Endothelial cell of umbilical vein (primary cell): ENCODE measurements at regions not wholly inside any gene's neighbourhood (a gene's known extent, or its start where the extent isn't known, plus 50 kb on each side); places are given as distances from the start of the nearest gene placed in this dataset.

Experiments used
- BruUV-seq: library from RNA; stranded (reverse); fragments of 400-500 nt; replicated peaks from 2 replicates; lab custom pipeline; 2021; lab: Mats Ljungman, UMichigan
- CTCF ChIA-PET: fragments of 300-600, 350-600 bp; sonication (Branson Sonifier 250); formaldehyde crosslinking; loops from one replicate; lab custom pipeline; 2021; ENCODE audit warnings: antibody characterized with exemption, inconsistent platforms; lab: Charles Lee
- POLR2A ChIA-PET: fragments of 300-600, 350-600 bp; sonication (Branson Sonifier 250); formaldehyde crosslinking; loops from one replicate; lab custom pipeline; 2021; ENCODE audit warnings: antibody characterized with exemption, inconsistent platforms; lab: Charles Lee
- DNase-seq: peaks from one replicate; pipeline ENCODE4 v3.0.0-alpha.2; 2011; ENCODE audit warnings: low read depth, low spot score
- FAIRE-seq: peaks from 2 replicates; lab custom pipeline; 2011; peaks lifted over from hg19 to GRCh38; lab: Jason Lieb, UNC
- H2AFZ ChIP-seq: 2 replicates; pipeline ENCODE4 v1.6.0; 2012; ENCODE audit warnings: low read depth, low read length, control low read depth, inconsistent platforms
- H3K27ac ChIP-seq: 2 replicates; pipeline ENCODE4 v1.5.1; 2011; ENCODE audit warnings: low read depth, mild to moderate bottlenecking, control low read depth, low read length, moderate library complexity; ENCODE audit not compliant: insufficient read depth
- H3K27me3 ChIP-seq, 2 experiments: 2 replicates each; pipeline versions ENCODE4 v1.6.0 to v1.6.1; 2011; ENCODE audit warnings: low read length in 2 of 2, mixed read lengths in 1 of 2; ENCODE audit not compliant: control insufficient read depth in 2 of 2, insufficient read depth in 2 of 2
- H3K36me3 ChIP-seq, 2 experiments: 2 replicates in 1 of 2; 3 replicates in 1 of 2; pipeline ENCODE4 v1.5.1; 2011; ENCODE audit warnings: low read length in 2 of 2, mild to moderate bottlenecking in 1 of 2, moderate library complexity in 1 of 2; ENCODE audit not compliant: control insufficient read depth in 2 of 2, insufficient read depth in 2 of 2; ENCODE audit errors: extremely low read depth in 1 of 2
- H3K4me1 ChIP-seq: 3 replicates; pipeline ENCODE4 v1.5.1; 2011; ENCODE audit warnings: mild to moderate bottlenecking, low read length; ENCODE audit not compliant: control insufficient read depth, insufficient read depth; ENCODE audit errors: extremely low read depth
- H3K4me2 ChIP-seq: 2 replicates; pipeline ENCODE4 v1.6.1; 2011; ENCODE audit warnings: low read length, control low read depth, mixed read lengths; ENCODE audit not compliant: insufficient read depth
- H3K4me3 ChIP-seq, 3 experiments: fragments of 200-600 bp in 1 of 3; sonication (generic), shearing (Covaris generic) in 1 of 3; replicated peaks in 1 of 3; 2 replicates each; pipeline ENCODE4 v1.5.1; 2011 to 2016; ENCODE audit warnings: control low read depth in 3 of 3, low read length in 3 of 3, mild to moderate bottlenecking in 2 of 3, inconsistent platforms in 1 of 3, low read depth in 1 of 3, moderate library complexity in 1 of 3; ENCODE audit not compliant: insufficient read depth in 1 of 3
- H3K79me2 ChIP-seq: 2 replicates; pipeline ENCODE4 v1.6.0; 2012; ENCODE audit warnings: low read length, inconsistent platforms; ENCODE audit not compliant: control insufficient read depth, insufficient read depth
- H3K9ac ChIP-seq: replicated peaks from 2 replicates; pipeline ENCODE3; 2011; ENCODE audit warnings: low read length, control low read depth; ENCODE audit not compliant: insufficient read depth; ENCODE audit errors: extremely low read depth
- H3K9me1 ChIP-seq: replicated peaks from 3 replicates; pipeline ENCODE4 v1.6.0; 2011; ENCODE audit warnings: mild to moderate bottlenecking, low read length; ENCODE audit not compliant: control insufficient read depth, insufficient read depth; ENCODE audit errors: extremely low read depth
- H3K9me3 ChIP-seq: replicated peaks from 2 replicates; pipeline ENCODE4 v1.5.1; 2012; ENCODE audit warnings: low read length, inconsistent platforms; ENCODE audit not compliant: control insufficient read depth, insufficient read depth
- H4K20me1 ChIP-seq: replicated peaks from 2 replicates; pipeline ENCODE3; 2011; ENCODE audit warnings: mild to moderate bottlenecking, low read length; ENCODE audit not compliant: control insufficient read depth, insufficient read depth; ENCODE audit errors: extremely low read depth
- CTCF ChIP-seq, 2 donors: IDR thresholded peaks; 1 replicate in 1 of 2; 2 replicates in 1 of 2; pipeline ENCODE4 v1.5.1; 2011; ENCODE audit warnings: low read length in 2 of 2, mild to moderate bottlenecking in 2 of 2, moderate library complexity in 2 of 2, control low read depth in 1 of 2, inconsistent platforms in 1 of 2, low read depth in 1 of 2; ENCODE audit not compliant: insufficient read depth in 1 of 2; ENCODE audit errors: extremely low read depth in 1 of 2
- EZH2 ChIP-seq: IDR thresholded peaks from 2 replicates; pipeline ENCODE4 v1.6.1; 2012; ENCODE audit warnings: borderline replicate concordance, low read depth, mild to moderate bottlenecking, moderate library complexity, low read length, inconsistent platforms; ENCODE audit not compliant: severe bottlenecking
- FOS ChIP-seq: IDR thresholded peaks from 2 replicates; pipeline ENCODE4 v1.6.1; 2011; ENCODE audit warnings: mild to moderate bottlenecking, low read length, moderate library complexity, borderline replicate concordance; ENCODE audit not compliant: insufficient read depth
- GATA2 ChIP-seq: IDR thresholded peaks from 2 replicates; pipeline ENCODE4 v1.7.0; 2011; ENCODE audit warnings: low read depth, mild to moderate bottlenecking, moderate library complexity, mixed read lengths, low read length; ENCODE audit not compliant: insufficient read length, insufficient read depth
- JUN ChIP-seq: IDR thresholded peaks from 2 replicates; pipeline ENCODE4 v1.6.1; 2011; ENCODE audit warnings: borderline replicate concordance, low read depth; ENCODE audit not compliant: insufficient read length, insufficient read depth
- MAX ChIP-seq: IDR thresholded peaks from 2 replicates; pipeline ENCODE4 v1.6.1; 2011; ENCODE audit not compliant: insufficient read depth, insufficient read length
- MYC ChIP-seq: IDR thresholded peaks from one replicate; pipeline ENCODE4 v1.6.1; 2011; ENCODE audit warnings: mild to moderate bottlenecking, low read depth, low read length
- POLR2A ChIP-seq: IDR thresholded peaks from 2 replicates; pipeline ENCODE4 v1.6.1; 2012; ENCODE audit warnings: low read depth, mild to moderate bottlenecking, control low read depth, low read length
- POLR2AphosphoS5 ChIP-seq: IDR thresholded peaks from 2 replicates; pipeline ENCODE4 v1.6.1; 2012; ENCODE audit warnings: low read depth, mild to moderate bottlenecking, control low read depth, low read length, moderate library complexity; ENCODE audit not compliant: insufficient read depth
- dilution Hi-C: fragments of 300-500 bp; cut with MboI; formaldehyde crosslinking; loops from one replicate; pipeline ENCODE4 v1.15.0; 2019; ENCODE audit warnings: low sequenced_read_pairs; ENCODE audit not compliant: extremely low pct_ligation_motif_present
- intact Hi-C: fragments of 100-400 bp; cut with micrococcal nuclease; formaldehyde crosslinking; loops from one replicate; pipeline ENCODE4 v1.10.0; 2022

GRCh38 chr1:116232989-116233514, 121.9 kb downstream of the MAB21L3 start:
- H2AFZ ChIP-seq = no peak overlapping the region

More at GRCh38 chr1:116232989-116233514, 121.9 kb downstream of the MAB21L3 start:
- TF ChIP-seq GATA2 (no peak), POLR2AphosphoS5 (no peak), MYC (no peak), JUN (no peak), POLR2A (no peak), MAX (no peak), EZH2 (no peak), FOS (no peak), CTCF (IDR thresholded peaks at IDR 0.05; ENCODE audit: extremely low read depth in 1 of 2, insufficient read depth in 1 of 2, low read depth in 1 of 2, low read length in 2 of 2) (no peak)
- no peaks in the 10 kb centered on the region for H3K4me1 ChIP-seq
- H3K9me1 ChIP-seq = no peaks in the 10 kb centered on the region
- intact Hi-C loops = loop anchor here (5.0 kb wide), 1 partner anchor 264 kb away; no protein-coding TSS in a partner anchor
- FAIRE-seq = no peak
- no peaks in the 10 kb centered on the region for H3K36me3 ChIP-seq
- dilution Hi-C loops = no loop called here
- H3K4me2 ChIP-seq = no peak overlapping the region
- H3K27ac ChIP-seq = no peak overlapping the region
- H4K20me1 ChIP-seq = no peaks in the 10 kb centered on the region
- no peak overlapping the region for H3K9ac ChIP-seq
- BruUV-seq = no TSS peak
- ChIA-PET POLR2A (no interaction called here), CTCF (interaction anchor here (1.3 kb wide), 1 partner anchor 252 kb away, joined by 6 read pairs; no protein-coding TSS in a partner anchor)
- H3K4me3 ChIP-seq = no peak overlapping the region
- no peaks in the 10 kb centered on the region for H3K9me3 ChIP-seq
- peaks cover 2 to 3% of the 10 kb centered on the region in 2 experiments for H3K27me3 ChIP-seq
- no peak for DNase-seq
- no peaks in the 10 kb centered on the region for H3K79me2 ChIP-seq
